ENCODE measurements at regions not wholly inside any gene's neighbourhood (a gene's known extent, or its start where the extent isn't known, plus 50 kb on each side); places are given as distances from the start of the nearest gene placed in this dataset.
"Not testable (repeated sequence)": the region's sequence is repeated elsewhere in the genome, so short reads cannot be mapped to it uniquely, and the experiment has no call there.

DNA sequence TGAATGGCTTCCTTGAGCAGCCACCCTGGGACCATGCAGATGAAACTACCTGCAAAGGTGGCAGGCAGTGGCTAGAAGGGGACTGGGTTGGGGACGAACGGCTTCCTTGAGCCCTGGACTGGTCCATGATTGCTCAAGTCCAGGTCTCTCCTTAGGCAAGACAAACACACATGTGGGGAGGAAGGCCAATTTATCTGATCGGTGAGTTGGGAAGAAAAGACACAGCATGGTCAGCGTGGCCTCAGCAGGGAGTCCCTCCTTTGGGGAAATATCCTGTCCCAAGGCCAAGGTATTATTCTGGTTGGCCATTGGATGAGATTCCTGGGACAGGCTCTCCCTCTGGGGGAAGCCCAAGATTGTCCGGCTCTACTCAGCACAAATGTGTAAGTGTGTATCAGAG is 116.3 kb upstream of the ERG start:
- DNase-seq (ENCODE audit: low read depth) = no peak

DNA sequence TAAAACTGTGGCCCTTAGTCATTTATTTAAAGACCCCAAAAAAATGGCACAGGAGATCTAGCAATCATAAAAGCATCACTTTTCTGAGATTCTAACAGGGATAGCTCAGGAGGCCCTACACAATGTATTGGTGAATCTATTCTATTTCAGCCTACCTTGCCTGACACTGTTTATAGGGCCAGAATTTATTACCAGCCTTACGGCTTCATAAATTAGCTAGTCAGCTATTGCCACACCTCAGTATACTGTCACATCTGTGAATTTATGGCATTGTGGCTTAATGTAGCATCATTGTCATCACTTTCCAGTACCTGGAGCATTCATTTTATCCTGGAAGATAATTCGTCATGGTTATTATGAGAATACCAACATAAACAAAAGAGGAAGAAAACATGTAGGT is 121.2 kb upstream of the ERG start:
- DNase-seq (ENCODE audit: low read depth) = no peak

DNA sequence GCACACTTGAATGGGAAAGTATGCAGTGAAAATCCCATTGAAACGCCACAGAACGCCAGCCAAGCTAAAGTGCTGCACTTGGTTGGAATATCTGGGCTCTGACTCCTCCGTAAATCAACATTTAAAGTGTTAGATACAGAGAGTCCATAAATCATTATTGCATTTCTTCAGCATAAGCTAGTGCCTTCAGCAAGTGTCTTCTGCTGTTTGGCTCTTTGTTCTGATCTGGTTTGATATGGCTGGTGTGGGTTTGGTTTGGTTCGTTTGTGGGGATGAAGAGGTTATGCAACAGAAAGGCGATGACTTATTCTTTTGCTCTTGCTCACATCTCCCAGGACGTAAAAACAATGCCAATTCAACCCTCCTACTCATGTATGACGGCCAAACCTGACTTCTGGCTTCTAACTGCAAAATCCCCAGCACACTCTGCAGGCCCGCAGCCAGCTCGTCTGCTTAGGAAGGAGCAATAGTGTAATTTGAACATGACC is 121.8 kb upstream of the ERG start:
- no peak for DNase-seq (ENCODE audit: low read depth)

DNA sequence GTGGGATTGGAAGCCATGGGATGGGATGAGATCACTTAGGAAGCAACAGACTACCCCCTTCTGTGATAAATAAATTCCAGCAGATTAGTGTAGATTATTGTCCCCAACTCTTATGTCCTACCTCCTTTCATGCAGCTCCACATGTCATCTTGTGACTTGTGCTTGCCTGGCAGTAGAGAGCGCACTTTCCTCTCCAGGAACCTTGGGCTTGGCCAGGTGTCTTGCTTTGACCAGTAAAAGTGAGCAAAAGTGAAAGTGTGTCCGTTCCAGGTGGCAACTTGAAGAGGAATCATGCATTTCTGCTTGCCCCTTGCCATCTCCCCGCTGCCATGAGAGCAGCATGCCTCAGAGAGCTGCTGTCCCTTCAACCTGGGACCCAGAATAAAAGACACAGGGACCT is 122.9 kb upstream of the ERG start:
- no peak for DNase-seq (ENCODE audit: low read depth)

DNA sequence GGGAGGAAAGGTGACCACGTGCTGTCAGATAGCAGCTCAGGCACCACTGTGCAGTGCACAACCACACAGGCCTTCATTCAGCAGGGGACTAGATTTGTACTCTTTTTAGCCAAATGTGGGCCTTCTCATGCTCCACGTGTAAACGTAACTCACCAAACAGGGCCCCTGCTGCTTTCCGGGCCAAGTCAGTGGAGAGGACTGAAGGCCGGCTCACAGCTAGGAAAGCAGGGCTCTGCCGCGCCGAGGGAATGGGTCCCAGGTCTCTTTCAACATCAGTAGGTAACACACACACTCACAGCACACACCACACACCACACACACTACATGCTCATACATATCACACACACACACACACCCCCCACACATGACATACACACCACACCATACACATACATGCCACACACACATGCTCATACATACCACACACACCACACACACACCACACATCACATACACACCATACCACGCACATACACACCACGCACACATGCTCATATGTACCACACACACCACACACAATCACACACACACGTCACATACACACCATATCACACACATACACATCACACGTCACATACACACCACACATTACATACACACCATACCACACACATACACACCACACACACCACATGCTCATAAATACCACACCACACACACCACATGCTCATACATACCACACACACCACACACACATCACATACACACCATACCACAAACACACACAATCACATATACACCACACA is 124.0 kb upstream of the ERG start:
- no peak for DNase-seq (ENCODE audit: low read depth)

DNA sequence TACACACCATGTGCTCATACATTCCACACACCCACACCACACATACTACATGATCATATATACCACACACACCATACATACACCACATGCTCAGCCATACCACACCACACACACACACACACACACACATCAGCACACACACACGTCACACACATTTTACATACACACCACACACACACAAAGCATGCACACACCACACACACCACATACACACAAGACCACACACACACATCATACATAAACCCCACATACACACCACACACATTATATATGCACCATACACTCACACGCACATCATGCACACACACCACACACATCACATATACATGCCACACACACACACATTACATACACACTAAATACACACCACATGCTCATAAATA is 124.5 kb upstream of the ERG start:
- no peak for DNase-seq (ENCODE audit: low read depth)

DNA sequence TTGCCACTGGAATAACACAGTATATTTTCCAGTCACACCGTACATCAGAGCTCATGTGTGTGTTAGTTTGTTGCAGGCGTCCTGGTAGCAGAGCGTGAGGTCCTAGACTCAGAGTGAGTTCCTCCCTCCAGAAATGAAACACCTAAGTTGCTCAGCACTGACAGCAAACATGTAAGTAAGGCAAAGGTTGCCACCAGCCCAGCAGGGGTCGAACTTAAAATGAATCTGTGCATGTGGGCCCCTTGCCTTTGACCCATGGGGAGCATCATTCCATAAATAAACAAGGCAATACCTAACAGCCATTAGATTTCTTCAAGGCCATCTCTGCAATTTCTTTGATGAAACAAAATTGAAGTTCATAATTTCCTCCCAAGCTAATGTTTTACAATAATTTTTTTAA is 125.3 kb upstream of the ERG start:
- DNase-seq (ENCODE audit: low read depth) = no peak

DNA sequence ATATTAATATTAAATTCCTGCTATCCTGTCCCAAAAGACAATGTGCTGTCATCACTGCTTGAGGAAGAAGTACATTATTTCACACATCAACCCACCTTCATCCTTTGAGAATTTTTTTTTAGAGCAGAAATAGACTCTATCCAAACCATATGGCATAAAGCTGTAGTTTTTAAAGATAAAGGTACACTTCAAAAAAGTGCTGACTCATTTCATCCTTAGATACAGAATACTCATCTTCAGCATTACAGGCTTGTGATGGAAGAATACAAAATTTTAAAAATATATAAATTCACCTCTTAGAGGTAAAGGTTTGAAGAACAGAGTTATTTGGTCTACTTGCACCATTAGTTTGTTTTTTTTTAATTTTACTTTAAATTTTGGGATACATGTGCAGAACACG is 126.7 kb upstream of the ERG start:
- DNase-seq (ENCODE audit: low read depth) = no peak

DNA sequence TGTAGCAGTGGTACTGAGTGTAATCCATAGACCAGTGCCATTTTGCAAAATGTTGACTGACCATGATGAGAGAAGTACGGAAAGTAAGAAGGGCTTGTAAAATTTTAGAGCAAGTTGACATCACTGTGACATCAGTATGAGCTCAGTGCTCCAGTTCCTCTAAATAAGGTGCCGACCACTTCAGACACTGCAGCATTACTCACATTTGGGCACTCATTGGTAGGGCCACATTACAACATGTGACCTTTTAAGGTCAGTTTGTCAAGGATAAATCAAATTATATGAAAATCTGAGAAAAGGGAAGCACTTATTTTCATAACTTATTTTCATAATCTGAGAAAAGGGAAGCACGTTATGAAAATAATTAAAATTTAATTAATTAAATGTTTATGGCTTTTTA is 128.0 kb upstream of the ERG start:
- no peak for DNase-seq (ENCODE audit: low read depth)

DNA sequence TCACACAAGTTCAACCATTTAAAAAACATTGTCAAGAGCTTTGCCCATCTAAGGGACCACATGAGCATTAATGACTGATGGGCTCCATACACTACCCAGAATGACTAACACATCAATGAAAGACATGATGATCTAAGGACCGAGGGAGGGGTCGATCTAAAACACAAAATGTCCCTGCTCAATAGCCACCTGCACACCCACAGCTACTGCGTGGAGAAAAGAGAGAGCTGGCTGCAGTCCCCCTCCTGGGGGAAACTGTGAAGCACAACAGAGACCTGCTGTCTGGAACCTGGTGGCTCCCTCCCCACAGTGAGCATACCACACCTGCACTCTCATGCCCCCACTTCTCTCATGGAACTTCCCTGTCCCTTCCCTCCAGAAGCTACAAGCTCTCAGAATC is 130.1 kb upstream of the ERG start:
- no peak for DNase-seq (ENCODE audit: low read depth)

DNA sequence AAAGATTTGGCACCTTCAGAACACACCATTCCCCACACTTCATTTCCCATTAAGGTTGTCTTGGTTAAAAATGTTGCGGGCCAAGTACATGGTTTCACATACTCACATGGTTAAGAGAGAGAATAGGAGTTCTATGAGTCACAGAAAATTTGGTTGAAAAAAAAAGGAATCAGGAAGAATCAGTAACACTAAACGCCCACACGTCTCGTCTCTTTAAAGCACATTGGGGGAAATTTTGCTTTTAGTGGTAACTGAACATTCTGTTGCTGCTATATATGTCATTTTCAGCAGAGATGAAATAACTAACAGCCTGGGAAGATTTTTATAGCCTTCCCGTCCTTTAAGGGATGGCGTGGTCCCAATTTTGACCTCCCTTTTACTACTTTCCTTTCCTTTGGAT is 132.9 kb upstream of the ERG start:
- no peak for DNase-seq (ENCODE audit: low read depth)

DNA sequence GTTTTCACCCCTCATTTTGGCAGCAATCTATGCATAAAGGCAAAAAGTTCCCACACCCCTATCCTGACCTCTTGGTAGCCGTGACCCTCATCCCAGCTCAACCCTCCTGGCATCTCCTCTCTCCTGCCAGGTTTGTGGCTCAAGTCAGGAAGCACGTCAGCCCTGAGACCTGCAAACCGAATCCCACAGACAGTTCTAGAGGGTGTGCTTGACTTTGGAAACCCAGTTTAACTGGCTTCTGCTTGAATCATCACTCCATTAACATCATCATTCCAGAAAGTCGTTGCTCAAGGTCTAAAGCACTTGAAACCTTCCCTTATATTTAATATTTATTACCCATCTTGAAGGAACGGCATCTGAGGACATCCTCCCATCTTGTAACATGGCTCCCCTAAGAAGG is 133.4 kb upstream of the ERG start:
- DNase-seq (ENCODE audit: low read depth) = no peak

DNA sequence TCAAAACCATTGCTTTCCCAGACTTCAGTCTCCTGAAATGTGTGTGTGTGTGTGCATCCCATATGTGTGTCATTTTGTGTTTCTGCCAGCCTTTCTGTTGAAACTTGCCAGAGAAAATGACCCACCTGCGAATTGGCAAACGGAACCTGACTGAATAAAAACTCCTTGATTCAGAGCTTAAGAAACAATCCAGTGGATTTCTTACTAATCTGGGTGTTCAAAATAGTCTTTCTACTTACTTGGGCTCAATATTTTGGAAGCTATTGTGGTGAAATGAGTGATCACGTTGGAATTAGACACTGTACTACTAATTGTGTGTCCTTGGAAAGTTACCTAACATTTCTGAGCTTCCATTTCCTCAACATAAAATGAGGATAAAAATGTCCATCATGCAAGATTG is 138.9 kb upstream of the ERG start:
- no peak for DNase-seq (ENCODE audit: low read depth)

DNA sequence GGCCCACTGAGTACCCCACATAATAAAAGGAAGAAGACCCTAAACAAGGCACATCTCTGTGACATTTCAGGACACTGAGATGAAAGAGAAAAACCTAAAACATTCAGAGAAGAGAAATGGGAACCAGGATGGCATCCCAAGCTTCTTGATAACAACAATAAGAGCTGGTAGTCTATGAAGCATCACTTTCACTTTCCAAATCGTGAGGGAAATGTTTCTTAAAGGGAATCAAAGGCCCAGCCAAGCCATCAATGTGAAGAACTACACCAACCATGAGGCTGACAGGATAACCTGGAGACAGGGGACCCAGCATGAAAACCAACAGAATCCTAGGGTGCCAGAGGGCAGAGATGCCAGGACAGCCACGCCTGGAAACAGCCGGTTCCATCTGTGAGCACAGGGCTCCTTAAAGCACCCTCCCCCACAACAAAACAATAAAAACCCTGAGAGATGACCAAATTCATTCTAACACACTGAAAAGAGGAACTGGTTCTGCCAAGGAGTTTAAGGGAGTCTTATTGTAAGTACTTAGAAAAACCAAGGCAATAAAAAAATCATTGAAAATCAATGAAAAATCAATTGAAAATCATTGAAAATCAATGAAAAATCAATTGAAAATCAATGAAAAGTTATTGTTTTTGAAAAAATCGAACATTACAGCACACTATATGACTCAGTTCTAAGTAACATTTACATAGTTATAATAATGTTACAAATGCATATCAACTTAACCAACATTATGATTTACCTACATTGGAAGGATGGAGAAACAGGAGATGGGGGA is 141.5 kb upstream of the ERG start:
- no peak for DNase-seq (ENCODE audit: low read depth)

DNA sequence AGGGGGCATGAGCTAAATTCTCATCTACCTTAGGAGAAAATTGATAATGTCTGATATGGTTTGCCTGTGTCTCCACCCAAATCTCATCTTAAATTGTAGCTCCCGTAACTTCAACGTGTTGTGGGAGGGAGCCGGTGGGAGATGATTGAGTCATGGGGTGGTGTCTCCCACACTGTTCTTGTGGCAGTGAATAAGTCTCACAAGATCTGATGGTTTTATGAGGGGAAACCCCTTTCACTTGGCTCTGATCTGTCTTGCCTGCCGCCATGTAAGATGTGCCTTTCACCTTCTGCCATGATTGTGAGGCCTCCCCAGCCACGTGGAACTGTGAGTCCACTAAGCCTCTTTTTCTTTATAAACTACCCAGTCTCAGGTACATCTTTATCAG is 142.1 kb upstream of the ERG start:
- DNase-seq (ENCODE audit: low read depth) = not testable (repeated sequence)

DNA sequence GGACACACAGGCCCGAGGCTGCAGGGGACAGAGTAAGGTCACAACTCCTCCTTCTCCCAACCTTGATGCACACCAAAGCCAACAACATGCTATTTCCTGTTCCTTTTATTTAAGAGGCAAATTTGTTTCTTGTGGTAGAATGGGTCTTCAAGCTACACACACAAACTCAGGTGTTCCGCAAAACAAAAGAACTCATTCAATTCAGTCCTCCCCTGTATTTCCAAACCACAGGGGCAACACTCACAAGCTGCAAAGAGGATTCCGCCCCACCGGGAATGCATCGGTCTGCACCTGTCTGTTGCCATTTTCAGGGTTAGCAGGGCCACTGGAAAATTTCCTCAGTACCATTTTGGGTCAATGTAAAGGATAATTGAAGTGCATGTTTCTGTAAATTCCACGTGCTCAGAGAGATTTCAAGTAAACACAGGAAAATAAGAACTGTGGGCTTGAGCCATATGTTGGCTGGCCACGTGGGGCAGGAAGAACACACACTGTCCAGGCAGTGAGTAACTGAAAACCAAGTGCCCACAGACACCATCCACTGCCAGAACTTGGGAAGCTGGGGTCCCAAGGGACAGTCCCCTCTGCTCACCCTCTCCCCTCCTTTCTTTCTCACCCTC is 145.2 kb upstream of the ERG start:
- DNase-seq (ENCODE audit: low read depth) = no peak

DNA sequence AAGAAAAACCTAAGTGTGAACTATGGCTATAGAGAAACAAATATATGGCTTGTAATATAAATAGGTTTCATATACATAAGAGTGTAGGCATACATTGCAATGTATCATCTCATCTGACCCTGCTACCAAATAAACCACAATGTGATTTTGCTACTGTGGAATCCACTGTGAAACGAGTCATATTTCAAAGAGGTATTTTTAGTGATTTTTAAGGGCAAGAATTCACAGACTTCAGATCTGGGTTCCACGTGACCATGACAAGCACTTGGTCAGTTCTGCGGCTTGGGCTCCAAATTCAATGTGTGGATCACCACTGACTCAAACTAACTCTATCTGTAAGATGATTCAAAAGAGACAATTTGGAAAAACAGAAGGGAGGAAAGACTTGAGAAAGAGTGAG is 147.0 kb upstream of the ERG start:
- no peak for DNase-seq (ENCODE audit: low read depth)

DNA sequence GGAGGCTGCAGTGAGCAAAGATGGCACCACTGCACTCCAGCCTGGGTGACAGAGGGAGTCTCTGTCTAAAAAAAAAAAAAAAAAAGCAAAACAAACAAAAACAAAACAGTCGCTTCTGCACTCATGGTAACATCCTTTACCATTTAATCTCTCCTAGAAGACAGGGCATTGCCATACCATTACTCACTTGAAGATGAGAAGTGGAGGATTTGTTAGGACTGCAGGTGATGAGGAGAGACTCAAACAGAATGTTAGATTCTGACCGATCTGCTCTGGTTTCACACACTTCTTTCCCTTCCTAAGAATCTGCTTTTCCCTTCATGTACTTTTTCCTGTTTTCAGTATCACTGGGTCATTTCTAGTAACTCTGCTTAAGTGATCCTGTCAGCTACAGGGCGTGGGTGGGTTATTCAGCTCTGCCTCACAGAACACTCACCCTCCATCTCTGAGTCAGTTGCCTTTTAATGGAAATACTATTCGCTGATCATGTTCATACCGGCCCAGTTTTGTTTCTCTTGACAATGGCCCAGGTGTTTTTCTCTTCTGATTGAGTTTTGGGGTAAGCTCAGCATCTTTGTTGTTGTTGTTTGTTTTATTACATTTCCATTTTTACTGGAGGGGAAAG is 148.0 kb upstream of the ERG start:
- no peak for DNase-seq (ENCODE audit: low read depth)

DNA sequence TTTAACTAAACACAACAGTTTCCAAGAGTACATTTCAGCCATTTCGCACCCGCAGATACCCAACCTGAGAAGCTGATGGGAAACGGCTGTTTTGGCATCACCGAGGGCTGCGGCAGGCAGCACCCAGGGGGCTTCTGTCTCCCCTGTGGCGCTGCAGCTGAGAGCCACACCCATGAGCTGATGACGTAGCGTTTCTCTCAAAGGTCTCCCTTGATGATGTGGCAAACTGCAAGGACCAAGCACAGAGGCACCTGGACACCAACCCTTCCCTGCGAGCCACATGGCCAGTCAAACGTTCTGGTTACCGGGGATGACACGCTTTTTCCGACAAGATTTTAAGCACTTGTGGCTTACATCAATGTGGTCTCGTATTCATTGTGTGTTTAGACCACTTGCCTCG is 150.8 kb upstream of the ERG start:
- DNase-seq (ENCODE audit: low read depth) = no peak

DNA sequence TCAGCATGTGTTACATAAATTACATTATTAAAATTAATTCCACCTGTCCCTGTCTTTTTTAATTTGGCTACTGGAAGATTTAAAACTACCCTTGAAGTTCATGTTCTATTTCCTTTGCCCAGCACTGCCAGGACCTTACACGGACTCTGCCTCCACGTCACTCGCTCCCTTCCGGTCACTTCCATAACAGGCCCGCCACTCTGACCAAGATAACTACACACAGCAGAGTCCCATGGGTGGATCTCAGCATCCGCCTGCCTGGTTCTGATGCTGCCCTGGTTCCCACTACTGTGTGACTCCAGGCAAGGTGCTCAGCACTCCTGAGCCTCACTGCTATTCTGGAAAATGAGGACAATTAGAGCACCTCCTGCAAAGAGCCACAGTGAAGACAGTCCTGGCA is 153.3 kb upstream of the ERG start:
- DNase-seq (ENCODE audit: low read depth) = no peak

DNA sequence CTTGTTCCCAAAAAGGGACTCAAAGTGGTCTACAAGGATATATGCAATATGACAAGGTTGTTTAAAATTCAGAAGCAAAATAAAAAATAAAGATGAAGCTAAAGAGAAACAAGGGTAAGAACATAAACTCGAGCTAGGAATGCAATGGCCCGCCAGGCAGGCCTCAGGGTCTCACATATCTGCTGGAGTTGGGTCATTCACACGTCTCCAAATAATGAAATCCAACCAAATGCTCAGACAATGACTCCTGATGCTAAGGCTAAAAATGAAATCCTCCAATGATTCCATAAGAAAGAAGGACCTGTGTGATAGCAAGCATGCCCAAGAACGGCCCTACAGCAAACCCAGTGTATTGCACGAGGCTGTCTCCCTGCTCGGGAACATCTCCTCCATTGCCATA is 153.3 kb upstream of the ETS2 start:
- DNase-seq (ENCODE audit: low read depth) = no peak

DNA sequence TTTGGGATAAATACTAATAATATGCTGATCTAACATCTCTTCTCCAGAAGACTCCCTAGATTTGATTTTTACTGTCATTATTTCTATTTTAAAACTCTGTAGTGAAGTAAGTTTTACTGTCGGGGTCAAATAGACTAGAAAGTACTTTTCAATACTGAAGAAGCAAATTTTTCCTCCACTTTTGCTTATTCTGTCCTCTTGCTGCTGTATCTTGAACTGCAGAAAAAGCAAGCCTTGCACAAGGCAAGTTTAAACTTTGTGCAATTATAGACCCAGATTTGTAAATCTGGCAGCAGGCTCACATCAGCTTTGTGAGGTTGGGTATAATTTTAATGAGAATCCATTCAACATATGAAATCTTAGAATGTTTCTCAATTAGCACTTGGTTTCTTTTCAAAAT is 151.1 kb upstream of the ETS2 start:
- DNase-seq (ENCODE audit: low read depth) = no peak

DNA sequence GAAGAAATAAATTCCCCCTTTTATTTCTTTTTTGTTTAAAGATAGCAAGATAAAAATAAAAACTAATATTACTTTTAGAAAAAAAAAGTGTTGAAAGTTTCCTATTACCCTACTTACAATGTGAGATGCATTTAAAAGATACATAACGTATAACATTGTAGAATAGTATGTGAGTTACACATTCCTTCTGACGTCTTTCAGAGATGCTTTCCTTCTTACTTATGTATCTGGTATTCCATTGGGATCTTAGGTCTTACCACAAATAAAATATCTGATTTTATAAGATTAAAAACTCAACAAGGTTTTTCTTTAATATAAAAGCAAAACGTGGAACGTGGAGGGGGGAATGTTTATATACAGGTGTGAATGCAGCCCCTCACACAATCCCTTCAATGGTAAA is 147.2 kb upstream of the ETS2 start:
- DNase-seq (ENCODE audit: low read depth) = no peak
